GM12874 (cell line): ENCODE measurements at regions not wholly inside any gene's neighbourhood (a gene's known extent, or its start where the extent isn't known, plus 50 kb on each side); places are given as distances from the start of the nearest gene placed in this dataset.

Experiments
- TF ChIP-seq, protein P1 (sequence below): IDR thresholded peaks from 2 replicates; pipeline ENCODE4 v1.5.1; 2011; ENCODE audit warnings: low read depth, mild to moderate bottlenecking, control low read depth, low read length, moderate library complexity; ENCODE audit not compliant: insufficient read depth

DNA sequence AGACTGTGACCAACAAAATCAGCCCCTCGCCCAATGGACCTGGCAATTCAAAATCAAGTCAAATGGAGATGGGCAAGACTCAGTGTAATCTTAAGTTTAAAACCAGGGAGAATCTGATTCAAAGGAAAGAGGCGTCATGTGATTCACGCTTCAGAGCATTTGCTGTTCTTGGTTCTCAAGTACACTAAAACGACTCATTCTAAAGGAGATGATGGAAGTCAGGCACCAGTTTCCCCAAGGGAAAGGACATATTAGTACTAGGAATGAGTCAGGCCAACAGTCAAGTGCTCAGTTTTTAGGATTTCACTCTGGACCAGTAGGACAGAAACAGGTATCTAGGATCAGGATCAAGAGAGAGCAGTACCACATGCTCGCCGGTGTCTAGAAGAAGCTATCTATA is 429.6 kb downstream of the PLPP3 start:
- TF ChIP-seq, protein P1, sequence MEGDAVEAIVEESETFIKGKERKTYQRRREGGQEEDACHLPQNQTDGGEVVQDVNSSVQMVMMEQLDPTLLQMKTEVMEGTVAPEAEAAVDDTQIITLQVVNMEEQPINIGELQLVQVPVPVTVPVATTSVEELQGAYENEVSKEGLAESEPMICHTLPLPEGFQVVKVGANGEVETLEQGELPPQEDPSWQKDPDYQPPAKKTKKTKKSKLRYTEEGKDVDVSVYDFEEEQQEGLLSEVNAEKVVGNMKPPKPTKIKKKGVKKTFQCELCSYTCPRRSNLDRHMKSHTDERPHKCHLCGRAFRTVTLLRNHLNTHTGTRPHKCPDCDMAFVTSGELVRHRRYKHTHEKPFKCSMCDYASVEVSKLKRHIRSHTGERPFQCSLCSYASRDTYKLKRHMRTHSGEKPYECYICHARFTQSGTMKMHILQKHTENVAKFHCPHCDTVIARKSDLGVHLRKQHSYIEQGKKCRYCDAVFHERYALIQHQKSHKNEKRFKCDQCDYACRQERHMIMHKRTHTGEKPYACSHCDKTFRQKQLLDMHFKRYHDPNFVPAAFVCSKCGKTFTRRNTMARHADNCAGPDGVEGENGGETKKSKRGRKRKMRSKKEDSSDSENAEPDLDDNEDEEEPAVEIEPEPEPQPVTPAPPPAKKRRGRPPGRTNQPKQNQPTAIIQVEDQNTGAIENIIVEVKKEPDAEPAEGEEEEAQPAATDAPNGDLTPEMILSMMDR, result no peak

DNA sequence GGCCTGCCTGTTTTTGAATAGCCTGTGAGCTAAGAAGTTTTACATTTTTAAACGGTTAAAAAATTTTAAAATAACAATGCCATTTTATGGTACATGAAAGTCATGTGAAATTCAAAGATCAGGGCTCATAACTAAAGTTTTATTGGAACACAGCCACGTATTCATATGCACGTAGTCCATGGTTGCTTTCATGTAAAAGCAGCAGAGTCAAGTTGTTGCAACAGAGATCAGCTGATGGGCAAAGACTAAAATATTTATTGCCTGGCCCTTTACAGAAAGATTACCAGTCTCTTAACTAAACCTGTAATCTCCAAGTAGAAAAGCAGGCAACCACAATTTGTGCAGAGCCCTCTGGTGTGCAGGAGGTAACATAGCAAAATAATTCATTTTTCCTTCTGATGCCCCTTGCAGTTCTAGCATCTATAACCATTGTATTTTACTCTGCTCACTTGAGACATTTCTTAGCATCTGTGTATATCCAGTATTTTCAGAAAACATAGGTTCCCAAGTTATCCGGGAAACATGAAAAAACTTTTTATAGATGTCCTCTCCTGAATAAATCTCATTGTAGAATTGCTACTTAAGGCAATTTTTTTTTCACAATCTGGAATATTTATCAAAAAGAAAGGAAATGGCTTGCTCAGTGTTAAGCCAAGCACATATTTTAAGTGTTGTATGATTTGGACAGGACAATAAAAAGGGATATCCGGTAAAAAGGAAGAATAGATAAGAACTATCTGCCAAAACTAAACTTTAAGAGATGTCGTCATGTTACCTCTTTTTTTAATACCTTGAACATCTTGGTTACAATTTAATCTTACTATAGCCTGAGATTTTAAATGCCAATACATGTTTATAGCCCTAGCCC is 430.8 kb downstream of the PLPP3 start:
- TF ChIP-seq, protein P1, result peak; percentile 10; the same call in 1 of the 2 replicates

DNA sequence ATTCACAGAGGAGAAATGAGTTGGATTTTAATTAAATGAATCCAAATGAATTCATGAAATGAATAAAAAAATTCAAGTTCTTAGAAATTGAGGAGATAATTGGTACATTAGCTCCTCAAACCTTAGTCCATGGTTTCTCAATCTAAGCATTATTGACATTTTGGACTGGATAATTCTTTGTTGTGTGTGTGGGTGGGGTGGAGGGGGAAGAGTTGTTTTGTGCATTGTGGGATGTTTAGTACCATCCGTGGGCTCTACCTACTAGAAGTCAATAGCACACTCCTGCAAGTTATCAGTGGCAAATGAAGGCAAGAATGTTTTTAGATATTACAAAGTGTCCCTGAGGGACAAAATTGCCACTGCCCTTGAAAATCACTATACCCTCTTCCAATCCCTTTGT is 431.9 kb downstream of the PLPP3 start:
- TF ChIP-seq, protein P1, result no peak

DNA sequence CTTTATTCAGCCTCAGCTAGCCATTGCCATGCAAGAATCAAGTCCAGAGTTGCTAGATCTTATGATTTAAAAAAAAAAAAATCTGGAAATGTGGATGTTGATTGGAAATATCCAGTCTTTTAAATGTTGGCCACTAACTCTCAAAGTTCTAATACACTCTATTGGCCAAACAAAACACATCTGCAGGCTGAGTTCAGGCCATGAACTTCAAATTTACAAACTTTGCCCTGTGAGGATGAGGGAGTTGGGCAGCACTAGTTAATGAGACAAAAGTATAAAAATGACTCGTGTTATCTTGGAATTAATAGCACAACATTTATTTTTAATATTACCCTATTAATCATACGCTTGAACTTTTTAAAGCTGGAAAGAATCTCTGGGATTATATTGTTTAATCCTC is 432.3 kb downstream of the PLPP3 start:
- TF ChIP-seq, protein P1, result no peak

DNA sequence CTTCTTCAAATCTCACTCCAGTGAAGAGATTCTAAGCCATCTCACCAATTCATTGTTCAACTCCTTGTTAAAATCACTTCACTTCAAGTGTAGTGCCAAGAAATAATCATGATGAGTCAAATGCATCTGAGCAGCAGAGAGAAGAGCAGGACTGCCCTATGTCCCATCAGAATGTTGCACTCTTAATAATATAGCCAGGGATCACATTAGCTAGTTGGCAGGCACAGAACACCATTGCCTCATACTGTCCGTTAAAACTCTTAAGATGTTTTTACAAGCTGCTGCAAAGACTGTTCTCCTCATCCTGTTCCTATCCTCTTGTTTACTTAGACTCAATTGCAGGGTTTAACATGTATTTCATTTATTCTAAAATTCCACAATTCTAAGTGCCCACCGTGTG is 432.9 kb downstream of the PLPP3 start:
- TF ChIP-seq, protein P1, result no peak

DNA sequence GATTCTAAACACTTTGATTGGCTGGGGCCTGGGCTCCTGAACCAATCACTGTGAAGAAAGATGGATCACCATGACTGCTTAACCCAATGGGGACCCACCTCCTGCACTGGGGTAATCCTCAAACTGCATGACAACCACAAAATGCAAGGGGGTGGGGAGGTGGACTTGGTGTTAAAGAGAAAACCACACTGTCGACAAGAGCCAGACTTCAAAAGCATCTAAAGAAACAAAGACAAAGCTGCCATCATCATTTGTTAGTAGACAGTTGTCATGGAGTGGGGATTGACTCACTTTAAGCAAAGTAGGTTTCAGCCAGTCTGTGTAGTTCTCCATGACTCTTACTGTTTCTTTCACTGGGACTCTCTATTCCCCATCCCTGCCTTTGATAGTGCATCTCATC is 433.8 kb downstream of the PLPP3 start:
- TF ChIP-seq, protein P1, result no peak

DNA sequence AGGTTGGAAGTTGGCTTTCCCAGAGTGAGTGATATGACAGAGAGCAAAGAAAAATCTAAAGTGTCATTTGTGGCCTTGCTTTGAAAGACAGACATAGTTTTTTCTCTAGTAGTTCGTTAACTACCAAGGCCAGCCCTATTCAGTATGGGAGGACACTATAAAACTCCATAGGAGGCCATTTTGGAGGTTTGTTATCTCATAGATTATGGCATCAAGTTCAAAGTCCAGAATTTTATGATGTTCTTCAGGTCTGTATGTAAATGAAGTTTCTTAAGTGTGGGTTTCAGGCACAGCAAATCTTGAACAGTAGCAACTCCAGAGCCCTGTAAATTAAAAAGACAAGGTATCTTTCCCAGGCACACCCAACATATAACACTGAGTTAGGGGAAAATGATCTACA is 437.1 kb downstream of the PLPP3 start:
- TF ChIP-seq, protein P1, result no peak
